Epithelial cell of prostate (primary cell): ENCODE measurements at regions not wholly inside any gene's neighbourhood (a gene's known extent, or its start where the extent isn't known, plus 50 kb on each side); places are given as distances from the start of the nearest gene placed in this dataset.
A peak's percentile ranks its signal among the peaks of the same experiment; 100 is the strongest.

ENCODE experiments used
- DNase-seq: peaks from one replicate; pipeline ENCODE4 v3.0.0-alpha.2; 2011; ENCODE audit warnings: low read depth, low spot score
- H3K27ac ChIP-seq: fragments of 450-650 bp; 2 replicates; pipeline ENCODE4 v1.5.1; 2017; ENCODE audit warnings: mild to moderate bottlenecking

GRCh38 chr16:48105976-48106375 lies 49.8 kb downstream of the ABCC12 start:
- no peak overlapping the region for H3K27ac ChIP-seq
- no peak for DNase-seq

GRCh38 chr16:48105456-48105855 lies 50.3 kb downstream of the ABCC12 start:
- no peak for DNase-seq
- H3K27ac ChIP-seq, result no peak overlapping the region

- no peak for DNase-seq
- no peak overlapping the region for H3K27ac ChIP-seq
Measured at GRCh38 chr16:48103591-48103990, 52.2 kb downstream of the ABCC12 start.

- DNase-seq, result no peak
- H3K27ac ChIP-seq, result no peak overlapping the region
Measured at GRCh38 chr16:48102083-48103008, 53.4 kb downstream of the ABCC12 start.

GRCh38 chr16:48101069-48101674 lies 54.6 kb downstream of the ABCC12 start:
- H3K27ac ChIP-seq, result no peak overlapping the region
- peak; percentile 27 for DNase-seq

- H3K27ac ChIP-seq, result no peak overlapping the region
- no peak for DNase-seq
Measured at GRCh38 chr16:48099455-48099854, 56.3 kb downstream of the ABCC12 start.

- no peak for DNase-seq
- H3K27ac ChIP-seq, result no peak overlapping the region
Measured at GRCh38 chr16:48098472-48098871, 57.3 kb downstream of the ABCC12 start.

GRCh38 chr16:48091117-48091516 lies 64.7 kb downstream of the ABCC12 start:
- no peak for DNase-seq
- H3K27ac ChIP-seq, result no peak overlapping the region

- DNase-seq, result no peak
- H3K27ac ChIP-seq, result no peak overlapping the region
Measured at GRCh38 chr16:48089053-48089792, 66.6 kb downstream of the ABCC12 start.

GRCh38 chr16:48087639-48088038 lies 68.2 kb downstream of the ABCC12 start:
- H3K27ac ChIP-seq, result no peak overlapping the region
- no peak for DNase-seq

GRCh38 chr16:48086422-48086821 lies 69.4 kb downstream of the ABCC12 start:
- no peak for DNase-seq
- H3K27ac ChIP-seq, result no peak overlapping the region

- no peak overlapping the region for H3K27ac ChIP-seq
- DNase-seq, result no peak
Measured at GRCh38 chr16:48085729-48086128, 70.1 kb downstream of the ABCC12 start.

GRCh38 chr16:48084826-48085225 lies 71.0 kb downstream of the ABCC12 start:
- no peak for DNase-seq
- no peak overlapping the region for H3K27ac ChIP-seq

- H3K27ac ChIP-seq, result no peak overlapping the region
- DNase-seq, result no peak
Measured at GRCh38 chr16:48082516-48082915, 73.3 kb downstream of the ABCC12 start.

- peak; percentile 58 for DNase-seq
- H3K27ac ChIP-seq, result no peak overlapping the region
Measured at GRCh38 chr16:48081656-48082055, 74.1 kb downstream of the ABCC12 start.

GRCh38 chr16:48076455-48077012 lies 79.3 kb downstream of the ABCC12 start:
- DNase-seq, result no peak

GRCh38 chr16:48075398-48075797 lies 80.4 kb downstream of the ABCC12 start:
- DNase-seq, result no peak
- no peak overlapping the region for H3K27ac ChIP-seq

More at GRCh38 chr16:48076455-48077012, 79.3 kb downstream of the ABCC12 start:
- H3K27ac ChIP-seq, result peak overlapping the region; percentile 19

- DNase-seq, result no peak
- no peak overlapping the region for H3K27ac ChIP-seq
Measured at GRCh38 chr16:48067388-48067787, 88.4 kb downstream of the ABCC12 start.

GRCh38 chr16:48064971-48065370 lies 90.8 kb downstream of the ABCC12 start:
- no peak overlapping the region for H3K27ac ChIP-seq
- no peak for DNase-seq

- H3K27ac ChIP-seq, result no peak overlapping the region
- no peak for DNase-seq
Measured at GRCh38 chr16:48062681-48063080, 93.1 kb downstream of the ABCC12 start.

- DNase-seq, result no peak
- H3K27ac ChIP-seq, result no peak overlapping the region
Measured at GRCh38 chr16:48059936-48060335, 95.9 kb downstream of the ABCC12 start.
